Stomach (tissue), 4 donors: ENCODE measurements at regions not wholly inside any gene's neighbourhood (a gene's known extent, or its start where the extent isn't known, plus 50 kb on each side); places are given as distances from the start of the nearest gene placed in this dataset.

ENCODE experiments used
- POLR2AphosphoS5 ChIP-seq, 3 donors: sonication (generic); formaldehyde crosslinking; IDR thresholded peaks; one replicate each; pipeline ENCODE4 v1.6.1; 2016; ENCODE audit warnings: antibody characterized with exemption in 3 of 3
- TF ChIP-seq, protein P1 (sequence below), 7 experiments: fragments of 450-650 bp in 4 of 7; fragments of 200-600 bp in 3 of 7; sonication (generic) in 3 of 7; IDR thresholded peaks; one replicate each; pipeline ENCODE4 v1.5.1; 2016 to 2019; ENCODE audit warnings: antibody characterized with exemption in 7 of 7, control low read depth in 2 of 7, mild to moderate bottlenecking in 1 of 7

DNA sequence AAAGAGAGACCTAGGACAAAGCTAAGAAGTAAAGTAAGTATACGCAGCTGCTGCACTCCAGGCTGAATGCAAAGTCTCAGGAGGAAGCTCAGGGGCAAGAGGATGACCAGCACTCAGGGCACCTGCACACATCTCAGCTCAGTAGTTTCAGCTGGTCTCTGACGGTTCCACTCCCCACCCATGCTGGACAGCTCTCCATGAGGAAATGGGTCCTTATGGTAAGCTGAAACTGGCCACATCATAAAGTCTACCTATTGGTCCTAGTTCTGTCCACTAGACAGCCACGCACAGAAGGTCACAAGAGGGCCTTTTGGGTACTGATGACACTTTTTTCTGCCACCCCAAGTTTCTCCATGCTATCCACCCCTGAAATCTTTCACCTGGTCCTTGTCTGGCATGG, 215.3 kb downstream of the TTC32 start:
- TF ChIP-seq, protein P1, sequence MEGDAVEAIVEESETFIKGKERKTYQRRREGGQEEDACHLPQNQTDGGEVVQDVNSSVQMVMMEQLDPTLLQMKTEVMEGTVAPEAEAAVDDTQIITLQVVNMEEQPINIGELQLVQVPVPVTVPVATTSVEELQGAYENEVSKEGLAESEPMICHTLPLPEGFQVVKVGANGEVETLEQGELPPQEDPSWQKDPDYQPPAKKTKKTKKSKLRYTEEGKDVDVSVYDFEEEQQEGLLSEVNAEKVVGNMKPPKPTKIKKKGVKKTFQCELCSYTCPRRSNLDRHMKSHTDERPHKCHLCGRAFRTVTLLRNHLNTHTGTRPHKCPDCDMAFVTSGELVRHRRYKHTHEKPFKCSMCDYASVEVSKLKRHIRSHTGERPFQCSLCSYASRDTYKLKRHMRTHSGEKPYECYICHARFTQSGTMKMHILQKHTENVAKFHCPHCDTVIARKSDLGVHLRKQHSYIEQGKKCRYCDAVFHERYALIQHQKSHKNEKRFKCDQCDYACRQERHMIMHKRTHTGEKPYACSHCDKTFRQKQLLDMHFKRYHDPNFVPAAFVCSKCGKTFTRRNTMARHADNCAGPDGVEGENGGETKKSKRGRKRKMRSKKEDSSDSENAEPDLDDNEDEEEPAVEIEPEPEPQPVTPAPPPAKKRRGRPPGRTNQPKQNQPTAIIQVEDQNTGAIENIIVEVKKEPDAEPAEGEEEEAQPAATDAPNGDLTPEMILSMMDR (IDR thresholded peaks at IDR 0.05), result no peak
- no peak for TF ChIP-seq POLR2AphosphoS5 (IDR thresholded peaks at IDR 0.05)
